Lower leg skin (tissue), 4 donors: ENCODE measurements at regions not wholly inside any gene's neighbourhood (a gene's known extent, or its start where the extent isn't known, plus 50 kb on each side); places are given as distances from the start of the nearest gene placed in this dataset.

Experiments
- DNase-seq, 2 donors: peaks; one replicate each; pipeline ENCODE4 v3.0.0-alpha.2; 2019; ENCODE audit warnings: low spot score in 2 of 2
- H3K4me3 ChIP-seq: fragments of 200-600 bp; sonication (generic); 2 replicates; pipeline ENCODE4 v1.5.1; 2017; ENCODE audit warnings: mild to moderate bottlenecking, low read depth; ENCODE audit not compliant: poor library complexity, severe bottlenecking
- CTCF ChIP-seq, 3 donors: fragments of 450-650 bp; IDR thresholded peaks; one replicate each; pipeline ENCODE4 v1.5.1; 2016; ENCODE audit warnings: antibody characterized with exemption in 3 of 3, mild to moderate bottlenecking in 3 of 3, moderate library complexity in 2 of 3
- POLR2A ChIP-seq, 2 donors: fragments of 450-650 bp; IDR thresholded peaks; one replicate each; pipeline ENCODE4 v1.6.1; 2016 to 2017; ENCODE audit warnings: antibody characterized with exemption in 2 of 2, mild to moderate bottlenecking in 1 of 2, moderate library complexity in 1 of 2
- WGBS, 2 donors: methylation state at CpG; one replicate each; pipeline ENCODE4 v1.1.5; 2018; 5-methylcytosine and 5-hydroxymethylcytosine counted together
- intact Hi-C: fragments of 100-400 bp; cut with DNase I; formaldehyde crosslinking; loops from one replicate; pipeline ENCODE4 v1.15.0; 2023; ENCODE audit warnings: low total_unique reads

GRCh38 chr1:72693376-72693775, 411.0 kb upstream of the NEGR1 start:
- intact Hi-C loops: no loop called here
- TF ChIP-seq POLR2A (IDR thresholded peaks at IDR 0.05): no peak
- TF ChIP-seq CTCF (IDR thresholded peaks at IDR 0.05): no peak
- no peak overlapping the region for H3K4me3 ChIP-seq
- DNase-seq: no peak
- WGBS, 2 donors: 52 to 53% methylated on average over 2 of the region's 2 CpGs

- no peak overlapping the region for H3K4me3 ChIP-seq
- TF ChIP-seq POLR2A (IDR thresholded peaks at IDR 0.05) (no peak), CTCF (IDR thresholded peaks at IDR 0.05) (no peak)
- intact Hi-C loops: no loop called here
- no peak for DNase-seq
These were observed 408.5 kb upstream of the NEGR1 start for GRCh38 chr1:72690871-72691270.

DNA sequence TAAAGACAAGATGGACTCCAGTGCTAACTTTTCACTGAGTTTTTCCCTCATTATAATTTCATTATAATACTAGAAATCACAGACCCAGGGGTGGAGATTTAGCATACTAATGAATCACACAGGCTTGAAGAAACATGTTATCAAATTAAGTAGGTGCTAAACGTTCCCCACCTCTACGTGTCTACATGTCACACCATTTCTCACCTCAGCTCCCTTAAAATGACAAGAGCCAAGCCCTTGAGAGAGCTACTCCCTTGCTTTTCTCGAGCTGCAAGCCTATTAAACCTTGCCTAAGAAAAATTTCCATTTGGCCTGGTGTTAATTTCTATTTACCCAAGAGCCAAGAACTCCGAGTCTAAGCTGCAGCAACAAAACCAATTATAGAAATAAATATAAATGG, 396.3 kb upstream of the NEGR1 start:
- no peak for DNase-seq
- TF ChIP-seq CTCF (IDR thresholded peaks at IDR 0.05) (no peak), POLR2A (IDR thresholded peaks at IDR 0.05) (no peak)
- 20 to 36% methylated on average over 4 of the region's 4 CpGs for WGBS, 2 donors
- H3K4me3 ChIP-seq: no peak overlapping the region
- intact Hi-C loops: no loop called here

GRCh38 chr1:72670902-72671301, 388.6 kb upstream of the NEGR1 start:
- intact Hi-C loops: no loop called here
- no peak for DNase-seq
- 80 to 89% methylated on average over 2 of the region's 2 CpGs for WGBS, 2 donors
- no peak overlapping the region for H3K4me3 ChIP-seq
- TF ChIP-seq POLR2A (IDR thresholded peaks at IDR 0.05): no peak
- no peak for TF ChIP-seq CTCF (IDR thresholded peaks at IDR 0.05)

- no peak overlapping the region for H3K4me3 ChIP-seq
- intact Hi-C loops: no loop called here
- no peak for DNase-seq
- no peak for TF ChIP-seq CTCF (IDR thresholded peaks at IDR 0.05)
- TF ChIP-seq POLR2A (IDR thresholded peaks at IDR 0.05): no peak
These were observed 380.6 kb upstream of the NEGR1 start for GRCh38 chr1:72662918-72663317.

- no peak for TF ChIP-seq CTCF (IDR thresholded peaks at IDR 0.05)
- no peak for TF ChIP-seq POLR2A (IDR thresholded peaks at IDR 0.05)
- intact Hi-C loops: no loop called here
- no peak for DNase-seq
- H3K4me3 ChIP-seq: no peak overlapping the region
- 67 to 73% methylated on average over 5 of the region's 5 CpGs for WGBS, 2 donors
These were observed 368.6 kb upstream of the NEGR1 start for GRCh38 chr1:72650843-72651435.
